GM23248 (cell line): ENCODE measurements at regions not wholly inside any gene's neighbourhood (a gene's known extent, or its start where the extent isn't known, plus 50 kb on each side); places are given as distances from the start of the nearest gene placed in this dataset.

Experiments
- DNase-seq: peaks from one replicate; pipeline ENCODE4 v3.0.0-alpha.2; 2015
- H2AFZ ChIP-seq: fragments of 200-600 bp; sonication (generic); 2 replicates; pipeline ENCODE4 v1.6.1; 2016; ENCODE audit warnings: antibody characterized with exemption
- H3F3A ChIP-seq: fragments of 200-600 bp; sonication (generic); 2 replicates; pipeline ENCODE4 v1.6.1; 2016; ENCODE audit warnings: mild to moderate bottlenecking, antibody characterized with exemption, mixed run types; ENCODE audit not compliant: insufficient read depth
- H3K27ac ChIP-seq: fragments of 200-600 bp; sonication (generic); 2 replicates; pipeline ENCODE4 v1.5.1; 2016; ENCODE audit warnings: mild to moderate bottlenecking
- H3K27me3 ChIP-seq: fragments of 200-600 bp; sonication (generic); replicated peaks from 2 replicates; pipeline ENCODE4 v1.6.1; 2016; ENCODE audit warnings: mild to moderate bottlenecking; ENCODE audit not compliant: insufficient read depth
- H3K36me3 ChIP-seq: fragments of 200-600 bp; sonication (generic); 2 replicates; pipeline ENCODE4 v1.6.1; 2016; ENCODE audit warnings: low read depth, mild to moderate bottlenecking
- H3K4me1 ChIP-seq: fragments of 200-600 bp; sonication (generic); 2 replicates; pipeline ENCODE4 v1.6.1; 2016; ENCODE audit warnings: mild to moderate bottlenecking; ENCODE audit not compliant: insufficient read depth
- H3K4me2 ChIP-seq: fragments of 200-600 bp; sonication (generic); one replicate; pipeline ENCODE4 v1.6.1; 2016; ENCODE audit warnings: mild to moderate bottlenecking; ENCODE audit not compliant: unreplicated experiment
- H3K4me3 ChIP-seq: fragments of 200-600 bp; sonication (generic); 2 replicates; pipeline ENCODE4 v1.5.1; 2016; ENCODE audit warnings: mild to moderate bottlenecking
- H3K79me2 ChIP-seq: fragments of 200-600 bp; sonication (generic); 2 replicates; pipeline ENCODE4 v1.6.1; 2016; ENCODE audit warnings: mild to moderate bottlenecking; ENCODE audit not compliant: insufficient read depth
- H3K9ac ChIP-seq: fragments of 200-600 bp; sonication (generic); 2 replicates; pipeline ENCODE4 v1.6.1; 2016; ENCODE audit warnings: mild to moderate bottlenecking
- H3K9me2 ChIP-seq: fragments of 200-600 bp; sonication (generic); 2 replicates; pipeline ENCODE4 v1.6.1; 2016; ENCODE audit warnings: mixed run types, mild to moderate bottlenecking, moderate library complexity; ENCODE audit not compliant: insufficient read depth
- H3K9me3 ChIP-seq: fragments of 200-600 bp; sonication (generic); one replicate; pipeline ENCODE4 v1.6.1; 2017; ENCODE audit warnings: low read depth
- H4K20me1 ChIP-seq: fragments of 200-600 bp; sonication (generic); 2 replicates; pipeline ENCODE4 v1.6.0; 2016; ENCODE audit not compliant: insufficient read depth
- EZH2 ChIP-seq: fragments of 200-600 bp; sonication (generic); IDR thresholded peaks from 2 replicates; pipeline ENCODE4 v1.6.1; 2018; ENCODE audit warnings: antibody characterized with exemption, mild to moderate bottlenecking; ENCODE audit not compliant: insufficient read depth, poor library complexity, severe bottlenecking
- EZH2phosphoT487 ChIP-seq: fragments of 200-600 bp; sonication (generic); IDR thresholded peaks from 2 replicates; pipeline ENCODE4 v1.6.1; 2018; ENCODE audit warnings: antibody characterized with exemption, moderate library complexity, mild to moderate bottlenecking, low read depth; ENCODE audit not compliant: insufficient read depth
- WGBS, 2 experiments: methylation state at CpG; one replicate each; pipeline ENCODE4 v1.1.6; 2015 to 2017; ENCODE audit warnings: low lambda C conversion rate in 2 of 2, low coverage in 1 of 2; ENCODE audit errors: missing lambda C conversion rate in 2 of 2; 5-methylcytosine and 5-hydroxymethylcytosine counted together
- in situ Hi-C: fragments of 300-500 bp; cut with MboI; formaldehyde crosslinking; loops from 2 replicates; pipeline ENCODE4 v1.15.0; 2020

- no peak for TF ChIP-seq EZH2
- no peak for TF ChIP-seq EZH2phosphoT487
- Histone ChIP-seq H3K27me3 (no peaks in the 10 kb centered on the region), H3K79me2 (no peaks in the 10 kb centered on the region), H2AFZ (no peak overlapping the region), H3K4me1 (no peaks in the 10 kb centered on the region), H3K36me3 (no peaks in the 10 kb centered on the region), H3K9ac (no peak overlapping the region), H3K9me2 (no peaks in the 10 kb centered on the region), H3K4me2 (no peak overlapping the region), H4K20me1 (no peaks in the 10 kb centered on the region), H3K9me3 (no peaks in the 10 kb centered on the region), H3K4me3 (no peak overlapping the region), H3F3A (no peaks in the 10 kb centered on the region), H3K27ac (no peak overlapping the region)
- 66 to 72% methylated on average over 6 of the region's 6 CpGs for WGBS, 2 experiments
- in situ Hi-C loops, result no loop called here
- no peak for DNase-seq
Measured at GRCh38 chr20:50393242-50393641, 116.9 kb upstream of the PTPN1 start.

GRCh38 chr20:50393990-50394561 lies 116.1 kb upstream of the PTPN1 start:
- H3K9ac ChIP-seq, result no peak overlapping the region

GRCh38 chr20:50394569-50394968 lies 115.6 kb upstream of the PTPN1 start:
- Histone ChIP-seq H3F3A (no peaks in the 10 kb centered on the region), H3K79me2 (no peaks in the 10 kb centered on the region), H3K4me3 (no peak overlapping the region), H3K9me2 (no peaks in the 10 kb centered on the region), H3K27me3 (no peaks in the 10 kb centered on the region), H3K9me3 (no peaks in the 10 kb centered on the region), H3K4me2 (no peak overlapping the region), H2AFZ (no peak overlapping the region), H3K9ac (no peak overlapping the region), H3K36me3 (no peaks in the 10 kb centered on the region), H3K27ac (no peak overlapping the region), H3K4me1 (peaks cover 12% of the 10 kb centered on the region), H4K20me1 (no peaks in the 10 kb centered on the region)
- WGBS, 2 experiments, result 84 to 86% methylated on average over 11 of the region's 11 CpGs
- in situ Hi-C loops, result no loop called here
- TF ChIP-seq EZH2 (no peak), EZH2phosphoT487 (no peak)
- no peak for DNase-seq

More at GRCh38 chr20:50393990-50394561, 116.1 kb upstream of the PTPN1 start:
- TF ChIP-seq EZH2phosphoT487, result no peak
- no peak for TF ChIP-seq EZH2
- Histone ChIP-seq H3K4me3 (no peak overlapping the region), H3K36me3 (no peaks in the 10 kb centered on the region), H3K4me1 (peaks cover 7% of the 10 kb centered on the region), H3K79me2 (no peaks in the 10 kb centered on the region), H4K20me1 (no peaks in the 10 kb centered on the region), H3K4me2 (no peak overlapping the region), H2AFZ (no peak overlapping the region), H3K27me3 (no peaks in the 10 kb centered on the region), H3F3A (no peaks in the 10 kb centered on the region), H3K27ac (no peak overlapping the region), H3K9me3 (no peaks in the 10 kb centered on the region), H3K9me2 (no peaks in the 10 kb centered on the region)
- DNase-seq, result no peak
- 84% methylated on average over 24 of the region's 24 CpGs for WGBS, 2 experiments
- in situ Hi-C loops, result no loop called here

- Histone ChIP-seq H3K9me2 (no peaks in the 10 kb centered on the region), H3K4me3 (no peak overlapping the region), H3K79me2 (no peaks in the 10 kb centered on the region), H3K27ac (no peak overlapping the region), H3K27me3 (no peaks in the 10 kb centered on the region), H3K36me3 (no peaks in the 10 kb centered on the region), H3K4me1 (peaks cover 17% of the 10 kb centered on the region), H3F3A (no peaks in the 10 kb centered on the region), H3K4me2 (peak overlapping the region; percentile 22), H3K9me3 (no peaks in the 10 kb centered on the region), H2AFZ (peak overlapping the region; percentile 54; the same call in 1 of the 2 replicates), H3K9ac (peak overlapping the region; percentile 20), H4K20me1 (no peaks in the 10 kb centered on the region)
- no peak for TF ChIP-seq EZH2
- TF ChIP-seq EZH2phosphoT487, result no peak
- in situ Hi-C loops, result no loop called here
- 16 to 18% methylated on average over 11 of the region's 11 CpGs for WGBS, 2 experiments
- DNase-seq, result peak; percentile 69
Measured at GRCh38 chr20:50395251-50395729, 114.9 kb upstream of the PTPN1 start.
